ENCODE measurements at regions not wholly inside any gene's neighbourhood (a gene's known extent, or its start where the extent isn't known, plus 50 kb on each side); places are given as distances from the start of the nearest gene placed in this dataset.

DNA sequence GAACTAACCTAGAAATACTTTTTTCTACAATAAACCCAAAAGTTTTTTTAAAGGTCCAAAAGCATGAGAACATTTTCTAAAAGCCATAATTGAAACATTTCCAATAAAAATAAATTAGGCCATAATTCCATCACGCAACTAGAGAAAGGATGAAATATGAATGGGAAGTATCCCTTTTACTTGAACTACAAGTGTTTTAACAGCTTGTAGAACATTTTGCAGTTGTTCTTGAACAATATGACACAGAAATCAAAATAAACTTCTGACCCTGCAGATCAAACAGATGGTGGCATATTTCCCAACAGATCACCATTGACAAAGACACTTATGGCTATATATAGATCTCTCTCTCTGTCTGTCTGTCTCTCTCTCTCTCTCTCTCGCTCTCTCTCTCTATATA, 624.4 kb downstream of the PSAT1 start:
- Histone ChIP-seq H3K4me2 (ENCODE audit: low read depth, low read length, poor library complexity, severe bottlenecking) (no peak overlapping the region), H3K9me3 (ENCODE audit: insufficient read depth, low read depth, low read length) (peaks cover 3% of the 10 kb centered on the region), H3K4me1 (ENCODE audit: insufficient read depth, low read length, poor library complexity, severe bottlenecking) (no peaks in the 10 kb centered on the region), H3K4me3 (ENCODE audit: low read length, poor library complexity, severe bottlenecking) (no peak overlapping the region), H4K20me1 (ENCODE audit: insufficient read depth, low read length, poor library complexity, severe bottlenecking) (no peaks in the 10 kb centered on the region), H3K79me2 (ENCODE audit: insufficient read depth, low read length) (no peaks in the 10 kb centered on the region), H3K9me2 (replicated peaks; ENCODE audit: low read depth, low read length) (no peaks in the 10 kb centered on the region), H3F3A (ENCODE audit: low read depth) (no peaks in the 10 kb centered on the region), H3K36me3 (ENCODE audit: insufficient read depth, low read length) (no peaks in the 10 kb centered on the region), H3K9ac (ENCODE audit: low read depth, low read length, poor library complexity, severe bottlenecking) (no peak overlapping the region), H3K27me3 (ENCODE audit: insufficient read depth, low read length, poor library complexity, severe bottlenecking) (no peaks in the 10 kb centered on the region), H2AFZ (ENCODE audit: low read length) (no peak overlapping the region)
- TF ChIP-seq EZH2phosphoT487 (IDR thresholded peaks at IDR 0.05; ENCODE audit: borderline replicate concordance) = no peak
- TF ChIP-seq, protein P1, sequence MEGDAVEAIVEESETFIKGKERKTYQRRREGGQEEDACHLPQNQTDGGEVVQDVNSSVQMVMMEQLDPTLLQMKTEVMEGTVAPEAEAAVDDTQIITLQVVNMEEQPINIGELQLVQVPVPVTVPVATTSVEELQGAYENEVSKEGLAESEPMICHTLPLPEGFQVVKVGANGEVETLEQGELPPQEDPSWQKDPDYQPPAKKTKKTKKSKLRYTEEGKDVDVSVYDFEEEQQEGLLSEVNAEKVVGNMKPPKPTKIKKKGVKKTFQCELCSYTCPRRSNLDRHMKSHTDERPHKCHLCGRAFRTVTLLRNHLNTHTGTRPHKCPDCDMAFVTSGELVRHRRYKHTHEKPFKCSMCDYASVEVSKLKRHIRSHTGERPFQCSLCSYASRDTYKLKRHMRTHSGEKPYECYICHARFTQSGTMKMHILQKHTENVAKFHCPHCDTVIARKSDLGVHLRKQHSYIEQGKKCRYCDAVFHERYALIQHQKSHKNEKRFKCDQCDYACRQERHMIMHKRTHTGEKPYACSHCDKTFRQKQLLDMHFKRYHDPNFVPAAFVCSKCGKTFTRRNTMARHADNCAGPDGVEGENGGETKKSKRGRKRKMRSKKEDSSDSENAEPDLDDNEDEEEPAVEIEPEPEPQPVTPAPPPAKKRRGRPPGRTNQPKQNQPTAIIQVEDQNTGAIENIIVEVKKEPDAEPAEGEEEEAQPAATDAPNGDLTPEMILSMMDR (conservative IDR thresholded peaks at IDR 0.05; ENCODE audit: low read length) = no peak

DNA sequence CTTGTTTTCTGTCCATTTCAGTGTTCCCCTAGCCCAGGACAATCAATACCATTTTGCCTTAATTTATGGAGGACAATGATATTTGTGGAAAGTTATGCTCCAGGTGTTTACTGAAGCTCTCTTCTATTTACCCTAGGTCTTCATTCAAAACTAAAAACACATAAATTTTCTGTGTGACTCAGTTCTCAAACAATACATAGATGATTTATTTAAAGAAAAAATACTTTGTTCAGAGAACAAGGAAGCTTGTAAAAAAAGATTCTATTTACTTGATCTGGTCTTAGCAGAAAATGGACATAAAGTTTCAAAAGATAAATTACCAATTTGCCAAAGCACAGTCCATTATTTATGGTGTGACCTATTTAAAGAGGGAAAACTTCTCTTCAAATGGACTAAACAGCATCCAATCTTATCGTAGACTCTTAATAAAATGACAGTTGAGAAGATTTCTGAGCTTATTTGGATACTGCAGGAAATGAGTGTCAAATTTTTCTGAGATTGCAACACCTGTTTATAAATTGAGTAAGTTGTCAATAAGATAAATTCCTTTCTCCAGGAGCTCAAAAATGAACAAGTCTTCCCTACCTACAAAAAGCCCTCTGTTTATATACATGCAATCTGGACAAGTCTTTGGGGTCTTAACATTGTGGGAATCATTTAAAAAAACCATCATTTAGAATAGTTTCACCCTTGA, 627.2 kb downstream of the PSAT1 start:
- Histone ChIP-seq H3K4me1 (ENCODE audit: insufficient read depth, low read length, poor library complexity, severe bottlenecking) (no peaks in the 10 kb centered on the region), H4K20me1 (ENCODE audit: insufficient read depth, low read length, poor library complexity, severe bottlenecking) (no peaks in the 10 kb centered on the region), H3K27me3 (ENCODE audit: insufficient read depth, low read length, poor library complexity, severe bottlenecking) (no peaks in the 10 kb centered on the region), H3K4me3 (ENCODE audit: low read length, poor library complexity, severe bottlenecking) (no peak overlapping the region), H3K9me3 (ENCODE audit: insufficient read depth, low read depth, low read length) (no peaks in the 10 kb centered on the region), H3K9me2 (replicated peaks; ENCODE audit: low read depth, low read length) (no peaks in the 10 kb centered on the region), H3F3A (ENCODE audit: low read depth) (no peaks in the 10 kb centered on the region), H2AFZ (ENCODE audit: low read length) (no peak overlapping the region), H3K9ac (ENCODE audit: low read depth, low read length, poor library complexity, severe bottlenecking) (no peak overlapping the region), H3K4me2 (ENCODE audit: low read depth, low read length, poor library complexity, severe bottlenecking) (no peak overlapping the region), H3K36me3 (ENCODE audit: insufficient read depth, low read length) (no peaks in the 10 kb centered on the region), H3K79me2 (ENCODE audit: insufficient read depth, low read length) (no peaks in the 10 kb centered on the region)
- no peak for TF ChIP-seq EZH2phosphoT487 (IDR thresholded peaks at IDR 0.05; ENCODE audit: borderline replicate concordance)

DNA sequence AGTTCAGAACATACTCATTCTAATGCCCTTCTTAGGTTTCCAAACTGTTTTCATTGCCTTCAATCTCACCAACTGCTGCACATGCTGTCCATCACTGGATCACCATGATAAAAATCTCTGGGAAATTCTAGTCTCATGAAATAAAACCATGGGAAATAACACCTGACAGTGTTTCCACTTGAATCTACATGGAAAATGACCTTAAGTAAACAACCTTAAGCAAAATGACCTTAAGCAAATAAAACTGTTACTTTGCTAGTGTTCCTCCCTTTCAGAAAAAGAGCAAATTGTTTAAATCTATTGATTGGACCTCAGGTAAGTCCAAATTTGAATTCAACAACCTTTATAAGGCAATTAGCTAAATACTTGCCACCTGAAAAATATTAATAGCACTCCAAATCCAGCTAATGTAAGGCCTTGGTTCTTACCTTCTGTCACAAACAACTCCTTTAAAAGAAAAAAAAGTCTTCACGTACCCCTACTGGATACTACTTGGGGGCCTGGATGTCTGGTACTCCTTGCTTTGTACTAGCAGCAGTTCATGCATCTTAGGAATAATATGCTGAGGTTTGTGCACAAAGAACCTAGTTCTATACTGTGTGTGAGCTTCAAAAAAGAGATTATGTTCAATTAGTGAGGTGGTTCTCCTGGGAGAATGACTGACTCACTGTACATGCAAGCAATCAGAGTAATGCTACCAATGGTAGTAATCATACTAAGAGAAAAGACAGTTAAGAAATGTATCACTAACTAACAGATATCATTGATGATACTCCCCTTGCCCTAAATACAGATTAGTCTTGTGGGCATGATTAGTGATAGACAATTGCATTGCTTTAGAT, 630.4 kb downstream of the PSAT1 start:
- H2AFZ ChIP-seq (ENCODE audit: low read length) = no peak overlapping the region
- H3K4me2 ChIP-seq (ENCODE audit: low read depth, low read length, poor library complexity, severe bottlenecking) = no peak overlapping the region
- H3K4me3 ChIP-seq (ENCODE audit: low read length, poor library complexity, severe bottlenecking) = no peak overlapping the region
- H3K27me3 ChIP-seq (ENCODE audit: insufficient read depth, low read length, poor library complexity, severe bottlenecking) = no peaks in the 10 kb centered on the region
- TF ChIP-seq EZH2phosphoT487 (IDR thresholded peaks at IDR 0.05; ENCODE audit: borderline replicate concordance) = no peak
- no peaks in the 10 kb centered on the region for H3F3A ChIP-seq (ENCODE audit: low read depth)
- H3K9me3 ChIP-seq (ENCODE audit: insufficient read depth, low read depth, low read length) = no peaks in the 10 kb centered on the region
- H3K9ac ChIP-seq (ENCODE audit: low read depth, low read length, poor library complexity, severe bottlenecking) = no peak overlapping the region
- no peaks in the 10 kb centered on the region for H4K20me1 ChIP-seq (ENCODE audit: insufficient read depth, low read length, poor library complexity, severe bottlenecking)
- no peaks in the 10 kb centered on the region for H3K9me2 ChIP-seq (replicated peaks; ENCODE audit: low read depth, low read length)
- no peaks in the 10 kb centered on the region for H3K4me1 ChIP-seq (ENCODE audit: insufficient read depth, low read length, poor library complexity, severe bottlenecking)
- H3K79me2 ChIP-seq (ENCODE audit: insufficient read depth, low read length) = no peaks in the 10 kb centered on the region
- no peaks in the 10 kb centered on the region for H3K36me3 ChIP-seq (ENCODE audit: insufficient read depth, low read length)

DNA sequence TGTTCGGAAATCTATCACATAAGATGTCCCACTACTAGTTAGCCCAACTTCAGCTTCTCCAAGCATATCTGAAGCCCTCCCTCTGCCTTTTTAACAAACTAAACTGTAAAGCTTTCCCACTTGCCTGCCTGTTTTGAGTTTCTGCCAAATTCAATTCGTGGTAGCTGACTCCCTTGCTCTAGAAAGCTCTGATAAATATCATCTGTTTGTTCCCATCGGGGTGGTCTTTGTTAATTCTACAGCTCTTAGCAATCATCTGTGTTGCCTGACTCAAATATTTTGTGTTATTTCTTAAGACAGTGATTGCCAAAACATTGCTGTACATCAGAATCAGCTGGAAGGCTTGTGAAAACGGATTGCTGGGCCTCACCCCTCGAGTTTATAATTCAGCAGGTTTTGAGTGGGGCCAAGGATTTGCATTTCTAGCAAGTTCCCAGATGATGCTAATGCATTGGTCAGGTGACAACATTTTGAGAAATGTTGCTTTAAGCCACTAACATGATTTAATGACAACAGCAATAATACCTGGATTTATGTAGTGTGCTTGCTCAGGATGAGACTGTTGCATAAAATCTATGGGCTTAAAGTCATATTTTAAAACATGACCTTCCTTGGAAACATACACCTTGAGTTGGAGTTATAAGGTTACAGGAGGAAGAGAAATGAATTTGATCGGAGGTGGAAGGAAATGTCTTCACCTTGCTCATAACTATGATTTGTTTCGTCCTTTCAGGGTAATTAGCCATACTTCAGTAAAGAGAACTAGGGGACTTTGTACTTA, 631.9 kb downstream of the PSAT1 start:
- H2AFZ ChIP-seq (ENCODE audit: low read length) = no peak overlapping the region
- H3K4me1 ChIP-seq (ENCODE audit: insufficient read depth, low read length, poor library complexity, severe bottlenecking) = no peaks in the 10 kb centered on the region
- H3K9me3 ChIP-seq (ENCODE audit: insufficient read depth, low read depth, low read length) = no peaks in the 10 kb centered on the region
- no peak for TF ChIP-seq EZH2phosphoT487 (IDR thresholded peaks at IDR 0.05; ENCODE audit: borderline replicate concordance)
- TF ChIP-seq, protein P1 (conservative IDR thresholded peaks at IDR 0.05; ENCODE audit: low read length) = no peak
- no peaks in the 10 kb centered on the region for H3K36me3 ChIP-seq (ENCODE audit: insufficient read depth, low read length)
- no peak overlapping the region for H3K4me3 ChIP-seq (ENCODE audit: low read length, poor library complexity, severe bottlenecking)
- no peaks in the 10 kb centered on the region for H3F3A ChIP-seq (ENCODE audit: low read depth)
- no peak overlapping the region for H3K9ac ChIP-seq (ENCODE audit: low read depth, low read length, poor library complexity, severe bottlenecking)
- H4K20me1 ChIP-seq (ENCODE audit: insufficient read depth, low read length, poor library complexity, severe bottlenecking) = no peaks in the 10 kb centered on the region
- H3K79me2 ChIP-seq (ENCODE audit: insufficient read depth, low read length) = no peaks in the 10 kb centered on the region
- no peaks in the 10 kb centered on the region for H3K9me2 ChIP-seq (replicated peaks; ENCODE audit: low read depth, low read length)
- no peaks in the 10 kb centered on the region for H3K27me3 ChIP-seq (ENCODE audit: insufficient read depth, low read length, poor library complexity, severe bottlenecking)
- no peak overlapping the region for H3K4me2 ChIP-seq (ENCODE audit: low read depth, low read length, poor library complexity, severe bottlenecking)
